ENCODE measurements at regions not wholly inside any gene's neighbourhood (a gene's known extent, or its start where the extent isn't known, plus 50 kb on each side); places are given as distances from the start of the nearest gene placed in this dataset.
"Not testable (repeated sequence)": the region's sequence is repeated elsewhere in the genome, so short reads cannot be mapped to it uniquely, and the experiment has no call there.

- TF ChIP-seq, protein P1, sequence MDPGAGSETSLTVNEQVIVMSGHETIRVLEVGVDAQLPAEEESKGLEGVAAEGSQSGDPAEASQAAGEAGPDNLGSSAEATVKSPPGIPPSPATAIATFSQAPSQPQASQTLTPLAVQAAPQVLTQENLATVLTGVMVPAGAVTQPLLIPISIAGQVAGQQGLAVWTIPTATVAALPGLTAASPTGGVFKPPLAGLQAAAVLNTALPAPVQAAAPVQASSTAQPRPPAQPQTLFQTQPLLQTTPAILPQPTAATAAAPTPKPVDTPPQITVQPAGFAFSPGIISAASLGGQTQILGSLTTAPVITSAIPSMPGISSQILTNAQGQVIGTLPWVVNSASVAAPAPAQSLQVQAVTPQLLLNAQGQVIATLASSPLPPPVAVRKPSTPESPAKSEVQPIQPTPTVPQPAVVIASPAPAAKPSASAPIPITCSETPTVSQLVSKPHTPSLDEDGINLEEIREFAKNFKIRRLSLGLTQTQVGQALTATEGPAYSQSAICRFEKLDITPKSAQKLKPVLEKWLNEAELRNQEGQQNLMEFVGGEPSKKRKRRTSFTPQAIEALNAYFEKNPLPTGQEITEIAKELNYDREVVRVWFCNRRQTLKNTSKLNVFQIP (CRISPR knock-in tag; IDR thresholded peaks at IDR 0.05; ENCODE audit: borderline replicate concordance, low read depth), result no peak
- TF ChIP-seq ZFP3 (CRISPR knock-in tag; IDR thresholded peaks at IDR 0.05) (no peak), ZNF565 (CRISPR knock-in tag; conservative IDR thresholded peaks at IDR 0.05; ENCODE audit: low read depth) (no peak), CSRNP3 (CRISPR knock-in tag; IDR thresholded peaks at IDR 0.05) (no peak), ARNTL (CRISPR knock-in tag; IDR thresholded peaks at IDR 0.05; ENCODE audit: borderline replicate concordance, low read depth) (no peak), ZNF70 (CRISPR knock-in tag; IDR thresholded peaks at IDR 0.05) (no peak)
These were observed 267.6 kb downstream of the PCDH17 start (continued) for GRCh38 chr13:57899096-57899495.

- not testable (repeated sequence) for ATAC-seq
These were observed 278.3 kb downstream of the PCDH17 start for GRCh38 chr13:57909833-57910232.

GRCh38 chr13:57918086-57918485 lies 286.5 kb downstream of the PCDH17 start:
- TF ChIP-seq ZC3H10 (CRISPR knock-in tag; IDR thresholded peaks at IDR 0.05) (no peak), TOX (CRISPR knock-in tag; IDR thresholded peaks at IDR 0.05; ENCODE audit: borderline replicate concordance) (no peak), CSDC2 (CRISPR knock-in tag; IDR thresholded peaks at IDR 0.05) (no peak), PPARA (CRISPR knock-in tag; IDR thresholded peaks at IDR 0.05; ENCODE audit: borderline replicate concordance) (no peak), ISL1 (CRISPR knock-in tag; IDR thresholded peaks at IDR 0.05) (no peak), ZNF565 (CRISPR knock-in tag; conservative IDR thresholded peaks at IDR 0.05; ENCODE audit: low read depth) (no peak), CSRNP3 (CRISPR knock-in tag; IDR thresholded peaks at IDR 0.05) (no peak), TCF4 (CRISPR knock-in tag; IDR thresholded peaks at IDR 0.05; ENCODE audit: borderline replicate concordance) (no peak), RARB (CRISPR knock-in tag; IDR thresholded peaks at IDR 0.05) (no peak), GLIS3 (CRISPR knock-in tag; IDR thresholded peaks at IDR 0.05) (no peak), ZFP30 (CRISPR knock-in tag; IDR thresholded peaks at IDR 0.05) (no peak), ZFP3 (CRISPR knock-in tag; IDR thresholded peaks at IDR 0.05) (no peak)
- TF ChIP-seq, protein P2, sequence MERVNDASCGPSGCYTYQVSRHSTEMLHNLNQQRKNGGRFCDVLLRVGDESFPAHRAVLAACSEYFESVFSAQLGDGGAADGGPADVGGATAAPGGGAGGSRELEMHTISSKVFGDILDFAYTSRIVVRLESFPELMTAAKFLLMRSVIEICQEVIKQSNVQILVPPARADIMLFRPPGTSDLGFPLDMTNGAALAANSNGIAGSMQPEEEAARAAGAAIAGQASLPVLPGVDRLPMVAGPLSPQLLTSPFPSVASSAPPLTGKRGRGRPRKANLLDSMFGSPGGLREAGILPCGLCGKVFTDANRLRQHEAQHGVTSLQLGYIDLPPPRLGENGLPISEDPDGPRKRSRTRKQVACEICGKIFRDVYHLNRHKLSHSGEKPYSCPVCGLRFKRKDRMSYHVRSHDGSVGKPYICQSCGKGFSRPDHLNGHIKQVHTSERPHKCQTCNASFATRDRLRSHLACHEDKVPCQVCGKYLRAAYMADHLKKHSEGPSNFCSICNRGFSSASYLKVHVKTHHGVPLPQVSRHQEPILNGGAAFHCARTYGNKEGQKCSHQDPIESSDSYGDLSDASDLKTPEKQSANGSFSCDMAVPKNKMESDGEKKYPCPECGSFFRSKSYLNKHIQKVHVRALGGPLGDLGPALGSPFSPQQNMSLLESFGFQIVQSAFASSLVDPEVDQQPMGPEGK (CRISPR knock-in tag; IDR thresholded peaks at IDR 0.05; ENCODE audit: borderline replicate concordance), result no peak
- TF ChIP-seq, protein P3, sequence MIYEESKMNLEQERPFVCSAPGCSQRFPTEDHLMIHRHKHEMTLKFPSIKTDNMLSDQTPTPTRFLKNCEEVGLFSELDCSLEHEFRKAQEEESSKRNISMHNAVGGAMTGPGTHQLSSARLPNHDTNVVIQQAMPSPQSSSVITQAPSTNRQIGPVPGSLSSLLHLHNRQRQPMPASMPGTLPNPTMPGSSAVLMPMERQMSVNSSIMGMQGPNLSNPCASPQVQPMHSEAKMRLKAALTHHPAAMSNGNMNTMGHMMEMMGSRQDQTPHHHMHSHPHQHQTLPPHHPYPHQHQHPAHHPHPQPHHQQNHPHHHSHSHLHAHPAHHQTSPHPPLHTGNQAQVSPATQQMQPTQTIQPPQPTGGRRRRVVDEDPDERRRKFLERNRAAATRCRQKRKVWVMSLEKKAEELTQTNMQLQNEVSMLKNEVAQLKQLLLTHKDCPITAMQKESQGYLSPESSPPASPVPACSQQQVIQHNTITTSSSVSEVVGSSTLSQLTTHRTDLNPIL (CRISPR knock-in tag; IDR thresholded peaks at IDR 0.05; ENCODE audit: low read depth), result no peak
- no peak for ATAC-seq

DNA sequence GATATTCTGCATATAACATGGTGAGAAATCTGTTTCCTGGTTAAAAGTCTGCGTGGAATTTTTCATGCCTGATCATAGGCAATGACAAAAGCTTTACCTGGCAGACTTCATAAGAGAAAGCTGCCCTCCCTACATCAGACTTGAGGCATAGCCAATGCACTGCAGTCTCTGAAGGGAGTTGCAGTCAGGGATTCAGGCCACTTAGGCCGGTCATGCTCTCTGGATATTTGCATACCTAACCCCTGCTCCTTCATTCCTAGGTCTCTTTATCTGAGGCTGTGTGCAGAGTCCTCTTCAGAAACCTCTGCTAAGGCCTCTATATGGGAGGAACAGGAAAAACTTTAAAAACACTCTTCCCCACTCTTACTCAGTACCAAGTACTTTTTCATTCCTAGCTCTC lies 287.4 kb downstream of the PCDH17 start:
- ATAC-seq, result no peak
- TF ChIP-seq TOX (CRISPR knock-in tag; IDR thresholded peaks at IDR 0.05; ENCODE audit: borderline replicate concordance), result no peak
- TF ChIP-seq PPARA (CRISPR knock-in tag; IDR thresholded peaks at IDR 0.05; ENCODE audit: borderline replicate concordance), result no peak
- no peak for TF ChIP-seq TCF4 (CRISPR knock-in tag; IDR thresholded peaks at IDR 0.05; ENCODE audit: borderline replicate concordance)
- TF ChIP-seq, protein P2 (CRISPR knock-in tag; IDR thresholded peaks at IDR 0.05; ENCODE audit: borderline replicate concordance), result no peak
- no peak for TF ChIP-seq ZFP3 (CRISPR knock-in tag; IDR thresholded peaks at IDR 0.05)
- TF ChIP-seq RARB (CRISPR knock-in tag; IDR thresholded peaks at IDR 0.05), result no peak
- TF ChIP-seq, protein P3 (CRISPR knock-in tag; IDR thresholded peaks at IDR 0.05; ENCODE audit: low read depth), result no peak
- no peak for TF ChIP-seq OSR1 (CRISPR knock-in tag; IDR thresholded peaks at IDR 0.05)
- no peak for TF ChIP-seq ZNF8 (CRISPR knock-in tag; IDR thresholded peaks at IDR 0.05)
- TF ChIP-seq CSDC2 (CRISPR knock-in tag; IDR thresholded peaks at IDR 0.05), result no peak
- TF ChIP-seq, protein P1 (CRISPR knock-in tag; IDR thresholded peaks at IDR 0.05; ENCODE audit: borderline replicate concordance, low read depth), result no peak
- no peak for TF ChIP-seq SNAI2 (CRISPR knock-in tag; IDR thresholded peaks at IDR 0.05)
- TF ChIP-seq ZC3H10 (CRISPR knock-in tag; IDR thresholded peaks at IDR 0.05), result no peak
- no peak for TF ChIP-seq CSRNP3 (CRISPR knock-in tag; IDR thresholded peaks at IDR 0.05)
- no peak for TF ChIP-seq ZNF565 (CRISPR knock-in tag; conservative IDR thresholded peaks at IDR 0.05; ENCODE audit: low read depth)
- no peak for TF ChIP-seq ZFP30 (CRISPR knock-in tag; IDR thresholded peaks at IDR 0.05)

Measured in SK-N-SH treated with all-trans-retinoic acid at 6 μM for 48 hours (cell line).